NCI-H2171 (cell line): ENCODE measurements at regions not wholly inside any gene's neighbourhood (a gene's known extent, or its start where the extent isn't known, plus 50 kb on each side); places are given as distances from the start of the nearest gene placed in this dataset.
"Not testable (repeated sequence)": the region's sequence is repeated elsewhere in the genome, so short reads cannot be mapped to it uniquely, and the experiment has no call there.

Experiments
- DNase-seq: peaks from one replicate; lab custom pipeline; 2025; lab: John Stamatoyannopoulos, UW

GRCh38 chr3:124318014-124318413, 326.1 kb upstream of the ROPN1 start:
- no peak for DNase-seq

GRCh38 chr3:124318656-124319055, 326.7 kb upstream of the ROPN1 start:
- DNase-seq: no peak

GRCh38 chr3:124320976-124321375, 329.1 kb upstream of the ROPN1 start:
- no peak for DNase-seq

- no peak for DNase-seq
These were observed 330.5 kb upstream of the ROPN1 start for GRCh38 chr3:124322309-124322880.

GRCh38 chr3:124322966-124323365, 331.0 kb upstream of the ROPN1 start:
- no peak for DNase-seq

GRCh38 chr3:124325248-124325647, 333.3 kb upstream of the ROPN1 start:
- no peak for DNase-seq

- DNase-seq: no peak
These were observed 337.8 kb upstream of the ROPN1 start for GRCh38 chr3:124329723-124330122.

- DNase-seq: peak; percentile 35
These were observed 342.2 kb upstream of the ROPN1 start for GRCh38 chr3:124333931-124334640.

GRCh38 chr3:124336067-124336656, 344.2 kb upstream of the ROPN1 start:
- DNase-seq: peak; percentile 11

GRCh38 chr3:124345845-124346244, 353.9 kb upstream of the ROPN1 start:
- no peak for DNase-seq

- DNase-seq: no peak
These were observed 354.6 kb upstream of the ROPN1 start for GRCh38 chr3:124346487-124346886.

GRCh38 chr3:124347418-124347817, 355.5 kb upstream of the ROPN1 start:
- DNase-seq: no peak

- not testable (repeated sequence) for DNase-seq
These were observed 356.6 kb upstream of the ROPN1 start for GRCh38 chr3:124348555-124348954.

GRCh38 chr3:124351430-124352148, 359.7 kb upstream of the ROPN1 start:
- peak; percentile 76 for DNase-seq

GRCh38 chr3:124352149-124352539, 360.2 kb upstream of the ROPN1 start:
- DNase-seq: peak; percentile 12

- no peak for DNase-seq
These were observed 361.8 kb upstream of the ROPN1 start for GRCh38 chr3:124353691-124354090.

- no peak for DNase-seq
These were observed 362.2 kb upstream of the ROPN1 start for GRCh38 chr3:124354150-124354549.

- no peak for DNase-seq
These were observed 366.2 kb upstream of the ROPN1 start for GRCh38 chr3:124358156-124358555.

- no peak for DNase-seq
These were observed 368.2 kb upstream of the ROPN1 start for GRCh38 chr3:124360155-124360554.

- DNase-seq: no peak
These were observed 368.6 kb upstream of the ROPN1 start for GRCh38 chr3:124360563-124360962.

GRCh38 chr3:124361566-124361965, 368.7 kb upstream of the UMPS start:
- DNase-seq: no peak

- DNase-seq: no peak
These were observed 367.8 kb upstream of the UMPS start for GRCh38 chr3:124362455-124362854.

GRCh38 chr3:124363476-124363875, 366.8 kb upstream of the UMPS start:
- DNase-seq: no peak
